A673 (cell line): ENCODE measurements at regions not wholly inside any gene's neighbourhood (a gene's known extent, or its start where the extent isn't known, plus 50 kb on each side); places are given as distances from the start of the nearest gene placed in this dataset.

Experiments
- BruUV-seq: library from RNA; stranded (reverse); fragments of 400-500 nt; replicated peaks from 2 replicates; lab custom pipeline; 2021; lab: Mats Ljungman, UMichigan
- CTCF ChIA-PET: fragments of 300-600 bp; sonication (Branson Sonifier 250); formaldehyde crosslinking; loops from one replicate; lab custom pipeline; 2022; ENCODE audit warnings: antibody characterized with exemption; lab: Charles Lee
- POLR2A ChIA-PET: fragments of 300-600 bp; sonication (Branson Sonifier 250); formaldehyde crosslinking; loops from one replicate; lab custom pipeline; 2022; ENCODE audit warnings: antibody characterized with exemption; ENCODE audit not compliant: low non-redundant PET; lab: Charles Lee
- DNase-seq: peaks from one replicate; pipeline ENCODE4 v3.0.0-alpha.2; 2015; ENCODE audit warnings: low spot score
- H3K27ac ChIP-seq: fragments of 200-600 bp; sonication (generic); 2 replicates; pipeline ENCODE4 v1.5.1; 2016; ENCODE audit warnings: mixed run types, low read depth, mild to moderate bottlenecking, mixed read lengths, antibody characterized with exemption, low read length; ENCODE audit not compliant: poor library complexity, severe bottlenecking
- H3K27me3 ChIP-seq: fragments of 200-600 bp; sonication (generic); replicated peaks from 2 replicates; pipeline ENCODE4 v1.6.1; 2017; ENCODE audit warnings: mixed run types, low read depth, mild to moderate bottlenecking, mixed read lengths, antibody characterized with exemption, low read length; ENCODE audit not compliant: insufficient read depth, poor library complexity
- H3K36me3 ChIP-seq: fragments of 200-600 bp; sonication (generic); 2 replicates; pipeline ENCODE4 v1.6.1; 2016; ENCODE audit warnings: mixed run types, mild to moderate bottlenecking, mixed read lengths, antibody characterized with exemption, low read length; ENCODE audit not compliant: insufficient read depth, poor library complexity, severe bottlenecking
- H3K4me1 ChIP-seq: fragments of 200-600 bp; sonication (generic); 2 replicates; pipeline ENCODE4 v1.6.1; 2017; ENCODE audit warnings: mixed run types, mild to moderate bottlenecking, mixed read lengths, antibody characterized with exemption, low read length; ENCODE audit not compliant: insufficient read depth, poor library complexity, severe bottlenecking
- H3K4me3 ChIP-seq: fragments of 200-600 bp; sonication (generic); 2 replicates; pipeline ENCODE4 v1.5.1; 2016; ENCODE audit warnings: low read depth, mixed run types, mild to moderate bottlenecking, mixed read lengths, low read length; ENCODE audit not compliant: poor library complexity, severe bottlenecking
- H3K9me3 ChIP-seq: fragments of 200-600 bp; sonication (generic); 2 replicates; pipeline ENCODE4 v1.6.1; 2016; ENCODE audit warnings: mixed run types, low read depth, mild to moderate bottlenecking, mixed read lengths, antibody characterized with exemption, low read length; ENCODE audit not compliant: poor library complexity, severe bottlenecking
- EZH2 ChIP-seq: fragments of 200-600 bp; sonication (generic); IDR thresholded peaks from 2 replicates; pipeline ENCODE4 v1.6.1; 2017; ENCODE audit warnings: borderline replicate concordance, low read depth, mild to moderate bottlenecking, mixed read lengths, antibody characterized with exemption, low read length; ENCODE audit not compliant: poor library complexity, severe bottlenecking
- intact Hi-C: fragments of 100-400 bp; cut with micrococcal nuclease; formaldehyde crosslinking; loops from one replicate; pipeline ENCODE4 v1.10.0; 2022; ENCODE audit not compliant: unreplicated experiment
- TF ChIP-seq, protein P1 (sequence below): fragments of 300-800, 200-600 bp; sonication (generic); conservative IDR thresholded peaks from 2 replicates; pipeline ENCODE4 v1.5.1; 2017; ENCODE audit warnings: low read depth, mild to moderate bottlenecking, antibody characterized with exemption, low read length, moderate library complexity, mixed read lengths

DNA sequence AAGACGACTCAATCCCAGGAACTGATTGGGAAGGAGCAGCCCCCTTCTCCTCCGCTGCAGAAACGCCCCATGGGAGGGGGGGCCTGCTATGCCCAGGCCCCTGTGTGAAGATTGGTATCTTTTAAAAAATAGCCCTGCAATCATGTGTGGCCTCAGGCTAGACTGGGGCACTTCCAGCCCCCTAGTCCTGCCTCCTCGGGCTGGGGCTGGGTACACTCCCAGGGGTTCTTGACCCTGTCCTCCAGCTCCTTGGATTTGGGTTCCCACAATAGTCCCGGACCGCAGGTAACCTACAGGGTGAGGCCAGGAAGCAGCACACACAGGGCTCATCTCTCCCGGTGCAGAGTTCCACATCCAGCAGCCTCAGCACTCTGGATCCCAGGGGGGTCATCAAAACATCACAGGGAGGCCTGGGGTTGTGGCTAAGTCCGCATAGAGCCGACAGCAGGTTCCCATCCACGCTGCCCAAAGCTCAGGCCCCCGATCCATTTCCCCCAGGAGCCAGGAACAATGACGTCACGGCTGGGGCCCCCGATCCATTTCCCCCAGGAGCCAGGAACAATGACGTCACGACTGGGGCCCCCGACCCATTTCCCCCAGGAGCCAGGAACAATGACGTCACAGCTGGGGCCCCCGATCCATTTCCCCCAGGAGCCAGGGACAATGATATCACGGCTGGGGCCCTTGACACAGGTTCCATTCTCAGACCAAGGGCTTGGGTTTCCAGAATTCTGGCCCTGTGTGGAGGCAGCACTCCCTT lies 202.4 kb downstream of the IRF8 start:
- no peak for DNase-seq
- Histone ChIP-seq H3K27me3 (peaks cover 19% of the 10 kb centered on the region), H3K4me1 (peaks cover 3% of the 10 kb centered on the region), H3K27ac (no peak overlapping the region), H3K36me3 (no peaks in the 10 kb centered on the region), H3K9me3 (no peaks in the 10 kb centered on the region), H3K4me3 (no peak overlapping the region)
- no TSS peak for BruUV-seq
- intact Hi-C loops: no loop called here
- POLR2A ChIA-PET: no interaction called here
- TF ChIP-seq EZH2: no peak
- TF ChIP-seq, protein P1, sequence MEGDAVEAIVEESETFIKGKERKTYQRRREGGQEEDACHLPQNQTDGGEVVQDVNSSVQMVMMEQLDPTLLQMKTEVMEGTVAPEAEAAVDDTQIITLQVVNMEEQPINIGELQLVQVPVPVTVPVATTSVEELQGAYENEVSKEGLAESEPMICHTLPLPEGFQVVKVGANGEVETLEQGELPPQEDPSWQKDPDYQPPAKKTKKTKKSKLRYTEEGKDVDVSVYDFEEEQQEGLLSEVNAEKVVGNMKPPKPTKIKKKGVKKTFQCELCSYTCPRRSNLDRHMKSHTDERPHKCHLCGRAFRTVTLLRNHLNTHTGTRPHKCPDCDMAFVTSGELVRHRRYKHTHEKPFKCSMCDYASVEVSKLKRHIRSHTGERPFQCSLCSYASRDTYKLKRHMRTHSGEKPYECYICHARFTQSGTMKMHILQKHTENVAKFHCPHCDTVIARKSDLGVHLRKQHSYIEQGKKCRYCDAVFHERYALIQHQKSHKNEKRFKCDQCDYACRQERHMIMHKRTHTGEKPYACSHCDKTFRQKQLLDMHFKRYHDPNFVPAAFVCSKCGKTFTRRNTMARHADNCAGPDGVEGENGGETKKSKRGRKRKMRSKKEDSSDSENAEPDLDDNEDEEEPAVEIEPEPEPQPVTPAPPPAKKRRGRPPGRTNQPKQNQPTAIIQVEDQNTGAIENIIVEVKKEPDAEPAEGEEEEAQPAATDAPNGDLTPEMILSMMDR: no peak
- CTCF ChIA-PET: interaction anchor here (0.6 kb wide), 1 partner anchor 1528 kb away, joined by 3 read pairs; no protein-coding TSS in a partner anchor

DNA sequence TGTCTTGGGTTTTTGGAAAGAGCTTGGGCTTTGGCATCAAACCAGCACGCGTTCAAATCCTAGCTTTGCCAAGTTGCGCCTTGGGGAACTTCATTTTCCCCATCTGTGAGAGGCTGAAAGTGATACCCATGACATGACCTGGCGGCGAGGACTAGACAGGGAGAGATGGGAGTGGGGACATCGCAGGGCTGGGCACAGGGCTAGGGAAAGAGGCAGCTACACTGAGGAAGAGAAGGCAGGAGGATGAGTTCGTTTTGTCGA lies 202.9 kb downstream of the IRF8 start:
- no TSS peak for BruUV-seq
- ChIA-PET POLR2A (no interaction called here), CTCF (no interaction called here)

DNA sequence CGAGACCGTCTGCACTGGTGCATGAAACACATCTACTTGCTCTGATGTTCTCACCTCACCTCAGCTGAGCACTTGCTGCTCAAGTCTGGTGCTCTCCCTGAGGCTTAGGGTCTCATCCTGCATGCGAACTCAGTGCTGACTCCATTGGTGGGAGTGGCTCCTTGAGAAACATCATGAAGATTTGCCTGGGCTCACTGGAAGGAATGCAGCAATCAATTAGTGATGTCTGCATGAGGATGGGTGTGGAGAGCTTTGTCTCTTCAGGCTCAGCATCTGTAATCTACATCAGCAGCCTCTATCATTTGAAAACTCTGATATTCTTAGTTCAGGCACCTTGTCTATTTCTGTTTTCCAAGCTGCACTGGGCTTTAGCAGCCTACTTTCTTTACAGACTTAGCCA lies 204.4 kb downstream of the IRF8 start:
- Histone ChIP-seq H3K36me3 (no peaks in the 10 kb centered on the region), H3K4me1 (peaks cover 3% of the 10 kb centered on the region), H3K27me3 (peaks cover 13% of the 10 kb centered on the region), H3K9me3 (peaks cover 5% of the 10 kb centered on the region), H3K27ac (no peak overlapping the region), H3K4me3 (no peak overlapping the region)
- ChIA-PET CTCF (no interaction called here), POLR2A (no interaction called here)
- no TSS peak for BruUV-seq
- no peak for TF ChIP-seq EZH2
- TF ChIP-seq, protein P1: no peak
- DNase-seq: no peak
- intact Hi-C loops: no loop called here

More for the DNA sequence above, 202.9 kb downstream of the IRF8 start:
- TF ChIP-seq EZH2: no peak
- TF ChIP-seq, protein P1: no peak
- peaks cover 19% of the 10 kb centered on the region for H3K27me3 ChIP-seq
- H3K27ac ChIP-seq: no peak overlapping the region
- intact Hi-C loops: no loop called here
- H3K4me1 ChIP-seq: peaks cover 3% of the 10 kb centered on the region
- H3K36me3 ChIP-seq: no peaks in the 10 kb centered on the region
- H3K9me3 ChIP-seq: no peaks in the 10 kb centered on the region
- no peak overlapping the region for H3K4me3 ChIP-seq
- DNase-seq: no peak
